Ovary (tissue), 7 donors: ENCODE measurements at regions not wholly inside any gene's neighbourhood (a gene's known extent, or its start where the extent isn't known, plus 50 kb on each side); places are given as distances from the start of the nearest gene placed in this dataset.

Source experiments
- DNase-seq, 5 donors: peaks; one replicate each; pipeline ENCODE4 v3.0.0-alpha.2; 2019 to 2020
- H3K27ac ChIP-seq, 2 donors: fragments of 200-600 bp; one replicate each; pipeline versions ENCODE4 v1.5.1 to v1.8.0; 2019 to 2022
- H3K27me3 ChIP-seq: fragments of 200-600 bp; one replicate; pipeline ENCODE4 v1.8.0; 2022
- H3K36me3 ChIP-seq: fragments of 200-600 bp; sonication (generic); one replicate; pipeline ENCODE4 v1.5.1; 2019
- H3K4me1 ChIP-seq: one replicate; pipeline ENCODE4 v1.8.1; 2013; ENCODE audit warnings: mild to moderate bottlenecking, moderate library complexity; ENCODE audit not compliant: insufficient read depth
- H3K4me3 ChIP-seq: fragments of 200-600 bp; sonication (generic); one replicate; pipeline ENCODE4 v1.5.1; 2017
- H3K9me3 ChIP-seq, 2 donors: fragments of 200-600 bp in 1 of 2; sonication (generic) in 1 of 2; one replicate each; pipeline versions ENCODE4 v1.5.1 to v1.8.1; 2013 to 2019; ENCODE audit warnings: mild to moderate bottlenecking in 1 of 2, moderate library complexity in 1 of 2
- CTCF ChIP-seq, 3 donors: fragments of 450-650 bp in 2 of 3; fragments of 200-600 bp in 1 of 3; IDR thresholded peaks; one replicate each; pipeline versions ENCODE4 v1.5.1 to v1.8.0; 2016 to 2022; ENCODE audit warnings: antibody characterized with exemption in 3 of 3, mild to moderate bottlenecking in 1 of 3
- EP300 ChIP-seq: sonication (generic); formaldehyde crosslinking; IDR thresholded peaks from one replicate; pipeline ENCODE4 v1.6.1; 2017; ENCODE audit warnings: antibody characterized with exemption
- POLR2A ChIP-seq: fragments of 450-650 bp; IDR thresholded peaks from one replicate; pipeline ENCODE4 v1.6.1; 2017; ENCODE audit warnings: antibody characterized with exemption, mild to moderate bottlenecking, moderate library complexity
- WGBS, 3 donors: extraction: QIAGEN DNeasy Blood & Tissue Kit in 1 of 3; methylation state at CpG; one replicate each; pipeline versions ENCODE4 v1.1.5 to v1.1.7; 2013 to 2017; 5-methylcytosine and 5-hydroxymethylcytosine counted together
- intact Hi-C, 4 donors: fragments of 100-400 bp; cut with DNase I; formaldehyde crosslinking; loops; one replicate each; pipeline versions ENCODE4 v1.11.0 to v1.15.1; 2022 to 2023
- donor health status: DM: no; HTN: no; CAD: no; lungs with moderate emphysema.
- donor health status: DM: no; HTN: no; CAD: no.
- donor health status: Bipolar disorder and iron deficiency.
- donor health status: DM: no; HTN: no; CAD: no.
- donor health status: DM: yes; HTN: yes; CAD: no.

- H3K36me3 ChIP-seq = no peaks in the 10 kb centered on the region
- intact Hi-C loops = no loop called here
- TF ChIP-seq EP300 = no peak
- TF ChIP-seq POLR2A = no peak
- no peak for TF ChIP-seq CTCF (IDR thresholded peaks at IDR 0.05)
- H3K27me3 ChIP-seq = no peaks in the 10 kb centered on the region
- H3K4me3 ChIP-seq = no peak overlapping the region
- H3K9me3 ChIP-seq = no peaks in the 10 kb centered on the region
- H3K27ac ChIP-seq = no peak overlapping the region
- no peaks in the 10 kb centered on the region for H3K4me1 ChIP-seq
- DNase-seq = no peak
Observed at GRCh38 chr12:13289653-13290289, 93.2 kb downstream of the EMP1 start.

- Histone ChIP-seq H3K27me3 (no peaks in the 10 kb centered on the region), H3K9me3 (no peaks in the 10 kb centered on the region), H3K4me3 (no peak overlapping the region), H3K36me3 (no peaks in the 10 kb centered on the region), H3K4me1 (no peaks in the 10 kb centered on the region), H3K27ac (no peak overlapping the region)
- TF ChIP-seq CTCF (IDR thresholded peaks at IDR 0.05) (no peak), POLR2A (no peak), EP300 (no peak)
- intact Hi-C loops = no loop called here
- WGBS, 3 donors = 40 to 52% (median 49%) methylated on average over 11 of the region's 11 CpGs
- no peak for DNase-seq
Observed at GRCh38 chr12:13288937-13289652, 92.6 kb downstream of the EMP1 start.

- WGBS, 3 donors = 5 to 25% (median 19%) methylated on average over 1 of the region's 1 CpG
- intact Hi-C loops = no loop called here
Observed at GRCh38 chr12:13288501-13288900, 92.0 kb downstream of the EMP1 start.

GRCh38 chr12:13283867-13284266 is 87.3 kb downstream of the EMP1 start:
- Histone ChIP-seq H3K9me3 (no peaks in the 10 kb centered on the region), H3K27me3 (no peaks in the 10 kb centered on the region), H3K36me3 (no peaks in the 10 kb centered on the region), H3K4me3 (no peak overlapping the region), H3K4me1 (no peaks in the 10 kb centered on the region), H3K27ac (no peak overlapping the region)
- intact Hi-C loops = no loop called here
- TF ChIP-seq EP300 (no peak), CTCF (IDR thresholded peaks at IDR 0.05) (no peak), POLR2A (no peak)
- DNase-seq = no peak

More at GRCh38 chr12:13288501-13288900, 92.0 kb downstream of the EMP1 start:
- DNase-seq = no peak
- TF ChIP-seq CTCF (IDR thresholded peaks at IDR 0.05) = no peak
- TF ChIP-seq POLR2A = no peak
- TF ChIP-seq EP300 = no peak
- H3K9me3 ChIP-seq = no peaks in the 10 kb centered on the region
- no peak overlapping the region for H3K4me3 ChIP-seq
- H3K36me3 ChIP-seq = no peaks in the 10 kb centered on the region
- H3K27me3 ChIP-seq = no peaks in the 10 kb centered on the region
- H3K27ac ChIP-seq = no peak overlapping the region
- H3K4me1 ChIP-seq = no peaks in the 10 kb centered on the region
